ENCODE measurements at regions not wholly inside any gene's neighbourhood (a gene's known extent, or its start where the extent isn't known, plus 50 kb on each side); places are given as distances from the start of the nearest gene placed in this dataset.

GRCh38 chr12:14284184-14284722 lies 81.2 kb upstream of the ATF7IP start:
- ATAC-seq: peak; percentile 79
- Mint-ChIP-seq H3K36me3 (peaks cover 35% of the 10 kb centered on the region), H3K4me3 (peak overlapping the region; percentile 32), H3K4me1 (peaks cover 30% of the 10 kb centered on the region), H3K27ac (peak overlapping the region; percentile 100), H3K9me3 (peaks cover 8% of the 10 kb centered on the region), H3K27me3 (no peaks in the 10 kb centered on the region)

- no peak for ATAC-seq
- Mint-ChIP-seq H3K36me3 (peaks cover 35% of the 10 kb centered on the region), H3K4me3 (no peak overlapping the region), H3K9me3 (peaks cover 13% of the 10 kb centered on the region), H3K27me3 (no peaks in the 10 kb centered on the region), H3K4me1 (peaks cover 23% of the 10 kb centered on the region), H3K27ac (peak overlapping the region; percentile 79)
These were observed 75.9 kb upstream of the ATF7IP start for GRCh38 chr12:14289601-14290000.

GRCh38 chr12:14290951-14291350 lies 74.5 kb upstream of the ATF7IP start:
- ATAC-seq: peak; percentile 78
- H3K36me3 Mint-ChIP-seq: peaks cover 41% of the 10 kb centered on the region
- H3K9me3 Mint-ChIP-seq: peaks cover 17% of the 10 kb centered on the region
- H3K4me3 Mint-ChIP-seq: no peak overlapping the region
- peak overlapping the region; percentile 79 for H3K27ac Mint-ChIP-seq
- H3K4me1 Mint-ChIP-seq: peaks cover 17% of the 10 kb centered on the region
- H3K27me3 Mint-ChIP-seq: no peaks in the 10 kb centered on the region

- Mint-ChIP-seq H3K4me1 (peaks cover 15% of the 10 kb centered on the region), H3K27ac (no peak overlapping the region), H3K27me3 (no peaks in the 10 kb centered on the region), H3K36me3 (peaks cover 28% of the 10 kb centered on the region), H3K9me3 (peaks cover 20% of the 10 kb centered on the region), H3K4me3 (no peak overlapping the region)
- no peak for ATAC-seq
These were observed 61.8 kb upstream of the ATF7IP start for GRCh38 chr12:14303661-14304155.

GRCh38 chr12:14307004-14307403 lies 58.5 kb upstream of the ATF7IP start:
- H3K9me3 Mint-ChIP-seq: peaks cover 3% of the 10 kb centered on the region
- H3K27me3 Mint-ChIP-seq: no peaks in the 10 kb centered on the region
- H3K36me3 Mint-ChIP-seq: peaks cover 23% of the 10 kb centered on the region
- peak overlapping the region; percentile 73 for H3K27ac Mint-ChIP-seq
- peaks cover 33% of the 10 kb centered on the region for H3K4me1 Mint-ChIP-seq
- peak overlapping the region; percentile 8 for H3K4me3 Mint-ChIP-seq
- no peak for ATAC-seq

GRCh38 chr12:14308516-14308915 lies 57.0 kb upstream of the ATF7IP start:
- H3K4me3 Mint-ChIP-seq: no peak overlapping the region
- H3K36me3 Mint-ChIP-seq: peaks cover 23% of the 10 kb centered on the region
- peaks cover 33% of the 10 kb centered on the region for H3K4me1 Mint-ChIP-seq
- H3K9me3 Mint-ChIP-seq: peaks cover 3% of the 10 kb centered on the region
- H3K27me3 Mint-ChIP-seq: no peaks in the 10 kb centered on the region
- no peak for ATAC-seq
- no peak overlapping the region for H3K27ac Mint-ChIP-seq

GRCh38 chr12:14310866-14311265 lies 54.6 kb upstream of the ATF7IP start:
- H3K4me3 Mint-ChIP-seq: peak overlapping the region; percentile 66
- peaks cover 30% of the 10 kb centered on the region for H3K36me3 Mint-ChIP-seq
- H3K27me3 Mint-ChIP-seq: no peaks in the 10 kb centered on the region
- peaks cover 9% of the 10 kb centered on the region for H3K9me3 Mint-ChIP-seq
- peak overlapping the region; percentile 90 for H3K27ac Mint-ChIP-seq
- peaks cover 42% of the 10 kb centered on the region for H3K4me1 Mint-ChIP-seq
- no peak for ATAC-seq

GRCh38 chr12:14313379-14314138 lies 51.9 kb upstream of the ATF7IP start:
- H3K27ac Mint-ChIP-seq: peak overlapping the region; percentile 84
- peaks cover 27% of the 10 kb centered on the region for H3K4me1 Mint-ChIP-seq
- H3K27me3 Mint-ChIP-seq: no peaks in the 10 kb centered on the region
- no peak overlapping the region for H3K4me3 Mint-ChIP-seq
- no peak for ATAC-seq
- H3K9me3 Mint-ChIP-seq: peaks cover 9% of the 10 kb centered on the region
- peaks cover 25% of the 10 kb centered on the region for H3K36me3 Mint-ChIP-seq

GRCh38 chr12:14314801-14315200 lies 50.7 kb upstream of the ATF7IP start:
- peaks cover 9% of the 10 kb centered on the region for H3K9me3 Mint-ChIP-seq
- H3K4me3 Mint-ChIP-seq: peak overlapping the region; percentile 3
- peak overlapping the region; percentile 84 for H3K27ac Mint-ChIP-seq
- peaks cover 24% of the 10 kb centered on the region for H3K4me1 Mint-ChIP-seq
- H3K36me3 Mint-ChIP-seq: peaks cover 22% of the 10 kb centered on the region
- H3K27me3 Mint-ChIP-seq: no peaks in the 10 kb centered on the region
- peak; percentile 85 for ATAC-seq

- Mint-ChIP-seq H3K36me3 (peaks cover 15% of the 10 kb centered on the region), H3K27ac (no peak overlapping the region), H3K27me3 (no peaks in the 10 kb centered on the region), H3K4me3 (no peak overlapping the region), H3K4me1 (peaks cover 17% of the 10 kb centered on the region), H3K9me3 (peaks cover 9% of the 10 kb centered on the region)
- ATAC-seq: no peak
These were observed 50.0 kb upstream of the ATF7IP start for GRCh38 chr12:14315501-14315900.
